ENCODE measurements at regions not wholly inside any gene's neighbourhood (a gene's known extent, or its start where the extent isn't known, plus 50 kb on each side); places are given as distances from the start of the nearest gene placed in this dataset.

- TF ChIP-seq EZH2phosphoT487 (IDR thresholded peaks at IDR 0.05; ENCODE audit: insufficient read depth, low read depth) (no peak), EZH2 (IDR thresholded peaks at IDR 0.05; ENCODE audit: insufficient read depth, poor library complexity, severe bottlenecking) (no peak)
These were observed 170.3 kb upstream of the DUSP10 start for GRCh38 chr1:221912230-221912629.

Data from GM23248 (cell line).